Kidney epithelial cell (primary cell): ENCODE measurements at regions not wholly inside any gene's neighbourhood (a gene's known extent, or its start where the extent isn't known, plus 50 kb on each side); places are given as distances from the start of the nearest gene placed in this dataset.
"Not testable (repeated sequence)": the region's sequence is repeated elsewhere in the genome, so short reads cannot be mapped to it uniquely, and the experiment has no call there.

ENCODE experiments used
- DNase-seq: peaks from one replicate; pipeline ENCODE4 v3.0.0-alpha.2; 2010; ENCODE audit warnings: low read depth
- H3K27me3 ChIP-seq: 2 replicates; pipeline ENCODE4 v1.6.0; 2011; ENCODE audit warnings: low read length; ENCODE audit not compliant: control insufficient read depth, insufficient read depth
- H3K36me3 ChIP-seq: 2 replicates; pipeline ENCODE4 v1.5.1; 2011; ENCODE audit warnings: low read length; ENCODE audit not compliant: control insufficient read depth, insufficient read depth
- H3K4me3 ChIP-seq: 2 replicates; pipeline ENCODE4 v1.5.1; 2011; ENCODE audit warnings: low read depth, mild to moderate bottlenecking, control low read depth, low read length
- TF ChIP-seq, protein P1 (sequence below): IDR thresholded peaks from 2 replicates; pipeline ENCODE4 v1.5.1; 2011; ENCODE audit warnings: mild to moderate bottlenecking, moderate library complexity, low read length, control low read depth, inconsistent platforms; ENCODE audit not compliant: insufficient read depth, poor library complexity, severe bottlenecking

DNA sequence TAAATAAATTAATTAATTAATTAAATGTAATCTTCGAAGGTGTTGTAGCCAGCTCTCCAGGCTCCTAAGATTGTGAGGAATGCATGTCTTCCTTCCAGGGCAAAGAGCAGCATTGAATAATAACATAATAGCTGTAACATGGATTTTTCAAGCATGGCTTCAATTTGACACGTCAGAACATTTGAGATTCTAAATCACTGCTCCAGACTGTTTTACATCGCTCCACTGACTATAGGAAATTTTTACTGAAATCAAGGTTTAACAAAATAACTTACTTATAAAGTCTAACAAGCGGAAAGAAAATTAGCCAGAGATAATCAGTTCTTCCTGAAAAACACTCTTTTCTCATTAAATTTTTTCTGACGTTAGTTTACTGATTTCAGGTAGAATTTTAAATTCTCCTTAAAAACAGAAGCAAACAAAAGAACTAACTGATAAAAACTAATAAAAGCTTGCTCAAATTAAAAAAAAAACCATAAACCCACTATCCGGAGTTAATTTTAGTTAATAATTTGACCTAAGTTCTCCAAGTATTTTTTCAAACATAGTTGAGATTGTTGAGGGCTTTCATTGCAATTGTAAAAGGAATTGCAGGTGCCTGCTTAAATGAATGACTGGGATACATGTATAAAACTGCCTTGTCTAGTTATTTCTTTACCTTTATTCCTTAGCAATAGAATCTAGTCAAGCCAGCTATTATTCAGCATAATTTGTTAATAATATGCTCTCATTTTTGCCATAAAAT, 51.2 kb upstream of the SGCE start:
- no peak for DNase-seq
- Histone ChIP-seq H3K4me3 (peak overlapping the region; percentile 10), H3K27me3 (no peaks in the 10 kb centered on the region), H3K36me3 (no peaks in the 10 kb centered on the region)
- TF ChIP-seq, protein P1, sequence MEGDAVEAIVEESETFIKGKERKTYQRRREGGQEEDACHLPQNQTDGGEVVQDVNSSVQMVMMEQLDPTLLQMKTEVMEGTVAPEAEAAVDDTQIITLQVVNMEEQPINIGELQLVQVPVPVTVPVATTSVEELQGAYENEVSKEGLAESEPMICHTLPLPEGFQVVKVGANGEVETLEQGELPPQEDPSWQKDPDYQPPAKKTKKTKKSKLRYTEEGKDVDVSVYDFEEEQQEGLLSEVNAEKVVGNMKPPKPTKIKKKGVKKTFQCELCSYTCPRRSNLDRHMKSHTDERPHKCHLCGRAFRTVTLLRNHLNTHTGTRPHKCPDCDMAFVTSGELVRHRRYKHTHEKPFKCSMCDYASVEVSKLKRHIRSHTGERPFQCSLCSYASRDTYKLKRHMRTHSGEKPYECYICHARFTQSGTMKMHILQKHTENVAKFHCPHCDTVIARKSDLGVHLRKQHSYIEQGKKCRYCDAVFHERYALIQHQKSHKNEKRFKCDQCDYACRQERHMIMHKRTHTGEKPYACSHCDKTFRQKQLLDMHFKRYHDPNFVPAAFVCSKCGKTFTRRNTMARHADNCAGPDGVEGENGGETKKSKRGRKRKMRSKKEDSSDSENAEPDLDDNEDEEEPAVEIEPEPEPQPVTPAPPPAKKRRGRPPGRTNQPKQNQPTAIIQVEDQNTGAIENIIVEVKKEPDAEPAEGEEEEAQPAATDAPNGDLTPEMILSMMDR = no peak

DNA sequence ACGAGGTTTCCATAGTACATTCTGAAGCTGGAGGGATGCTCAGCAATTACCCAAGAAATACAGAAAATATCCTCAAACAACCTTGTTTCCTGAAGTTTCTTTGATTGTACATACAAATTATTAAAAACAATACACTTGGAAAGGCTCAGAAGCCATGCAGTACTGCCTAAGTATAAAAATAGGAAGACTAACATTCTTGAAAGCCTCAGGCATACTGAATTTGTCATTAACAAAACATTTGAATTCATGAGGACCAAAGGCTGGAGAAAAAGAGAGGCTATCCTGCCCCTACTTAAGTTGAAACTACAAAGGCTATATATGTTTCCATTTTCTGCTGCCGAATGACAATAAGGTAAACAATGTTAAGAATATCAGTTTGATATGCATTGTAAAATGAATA, 54.3 kb upstream of the SGCE start:
- TF ChIP-seq, protein P1 = no peak
- DNase-seq = no peak
- Histone ChIP-seq H3K36me3 (no peaks in the 10 kb centered on the region), H3K4me3 (no peak overlapping the region), H3K27me3 (no peaks in the 10 kb centered on the region)

DNA sequence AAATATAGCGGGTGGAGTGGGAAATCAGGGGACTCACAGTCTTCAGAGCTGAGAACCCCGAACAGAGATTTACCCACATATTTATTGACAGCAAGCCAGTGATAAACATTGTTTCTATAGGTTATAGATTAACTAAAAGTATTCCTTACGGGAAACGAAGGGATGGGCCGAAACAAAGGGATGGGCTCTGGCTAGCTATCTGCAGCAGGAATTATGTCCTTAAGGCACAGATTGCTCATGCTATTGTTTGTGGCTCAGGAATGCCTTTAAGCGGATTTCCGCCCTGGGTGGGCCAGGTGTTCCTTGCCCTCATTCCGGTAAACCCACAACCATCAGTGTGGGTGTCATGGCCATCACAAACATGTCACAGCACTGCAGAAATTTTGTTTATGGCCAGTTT, 66.4 kb upstream of the SGCE start:
- not testable (repeated sequence) for H3K27me3 ChIP-seq, H3K36me3 ChIP-seq, H3K4me3 ChIP-seq, DNase-seq

DNA sequence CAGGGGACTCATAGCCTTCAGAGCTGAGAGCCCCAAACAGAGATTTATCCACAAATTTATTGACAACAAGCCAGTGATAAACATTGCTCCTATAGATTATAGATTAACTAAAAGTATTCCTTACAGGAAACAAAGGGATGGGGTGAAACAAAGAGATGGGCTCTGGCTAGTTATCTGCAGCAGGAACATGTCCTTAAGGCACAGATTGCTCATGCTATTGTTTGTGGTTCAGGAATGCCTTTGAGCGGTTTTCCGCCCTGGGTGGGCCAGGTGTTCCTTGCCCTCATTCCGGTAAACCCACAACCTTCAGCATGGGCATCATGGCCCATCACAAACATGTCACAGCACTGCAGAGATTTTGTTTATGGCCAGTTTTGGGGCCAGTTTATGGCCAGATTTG, 73.0 kb upstream of the SGCE start:
- DNase-seq = not testable (repeated sequence)

DNA sequence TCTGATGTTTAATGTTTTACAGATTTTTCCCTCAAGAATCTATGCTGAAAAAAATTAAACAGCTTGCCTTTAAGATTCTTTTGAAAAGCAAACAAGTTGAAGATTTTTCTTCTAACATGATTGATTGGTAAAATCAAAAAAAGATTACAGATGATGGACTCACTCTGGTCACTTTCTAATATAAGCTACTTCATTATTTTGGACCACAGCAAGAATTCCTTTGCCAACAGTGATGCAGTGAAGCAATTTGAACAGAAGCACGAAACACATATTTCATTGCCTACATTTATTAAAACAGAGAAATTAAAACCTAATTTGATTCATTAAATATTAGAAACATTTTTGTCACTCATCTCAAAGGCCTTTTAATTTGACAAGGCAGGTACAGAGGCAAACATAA, 82.1 kb upstream of the SGCE start:
- TF ChIP-seq, protein P1 = no peak
- Histone ChIP-seq H3K27me3 (no peaks in the 10 kb centered on the region), H3K36me3 (no peaks in the 10 kb centered on the region), H3K4me3 (no peak overlapping the region)
- DNase-seq = no peak

More for the DNA sequence above, 73.0 kb upstream of the SGCE start:
- not testable (repeated sequence) for H3K27me3 ChIP-seq, H3K4me3 ChIP-seq, H3K36me3 ChIP-seq

DNA sequence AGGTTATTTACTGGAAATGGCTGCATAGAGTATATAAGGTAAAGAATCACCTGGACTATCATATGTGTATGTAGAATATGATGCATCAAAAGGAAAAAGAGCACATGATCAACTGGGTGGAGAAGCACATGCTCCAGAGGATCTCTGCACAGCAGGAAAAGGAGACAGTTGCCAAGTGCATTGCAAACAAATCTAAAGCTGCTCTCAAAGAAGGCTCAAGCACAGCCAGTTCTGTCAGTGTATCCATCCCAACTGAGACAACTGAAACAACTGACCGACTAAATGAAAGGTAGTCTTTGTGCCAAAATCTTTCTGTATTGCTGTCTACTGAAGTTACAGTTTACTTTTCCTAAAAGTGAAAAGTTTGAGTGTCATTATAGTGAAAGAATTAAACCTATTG, 83.2 kb upstream of the SGCE start:
- Histone ChIP-seq H3K27me3 (no peaks in the 10 kb centered on the region), H3K36me3 (no peaks in the 10 kb centered on the region), H3K4me3 (no peak overlapping the region)
- TF ChIP-seq, protein P1 = no peak
- DNase-seq = no peak

DNA sequence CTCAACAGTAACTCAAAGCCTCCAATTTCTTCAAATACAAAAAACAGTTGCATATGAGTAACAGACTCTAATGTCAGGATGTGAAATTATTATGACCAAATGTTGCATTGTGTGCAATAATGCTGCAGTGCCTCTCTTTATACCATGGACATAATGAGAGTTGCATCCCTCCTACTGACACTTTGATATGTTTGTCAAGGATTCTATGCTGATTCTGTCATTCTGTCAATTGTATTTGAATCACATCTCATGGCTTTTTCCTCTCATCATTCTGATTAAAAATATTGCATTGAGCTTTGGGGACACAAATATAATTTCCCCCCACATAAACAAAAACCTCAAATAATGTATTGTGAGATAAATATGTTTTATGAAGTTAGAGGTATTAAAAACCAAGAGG, 84.6 kb upstream of the SGCE start:
- TF ChIP-seq, protein P1 = no peak
- no peaks in the 10 kb centered on the region for H3K27me3 ChIP-seq
- H3K4me3 ChIP-seq = no peak overlapping the region
- DNase-seq = no peak
- no peaks in the 10 kb centered on the region for H3K36me3 ChIP-seq
